GM21360 (cell line): ENCODE measurements at regions not wholly inside any gene's neighbourhood (a gene's known extent, or its start where the extent isn't known, plus 50 kb on each side); places are given as distances from the start of the nearest gene placed in this dataset.

Experiments used
- ATAC-seq: cut with Tn5 transposase; IDR thresholded peaks from one replicate; pipeline ENCODE4 v1.9.1; 2021; ENCODE audit warnings: mild to moderate bottlenecking, moderate library complexity; ENCODE audit not compliant: unreplicated experiment

GRCh38 chr13:67859904-67860303 lies 629.8 kb upstream of the PCDH9 start:
- no peak for ATAC-seq

GRCh38 chr13:67857581-67858310 lies 627.6 kb upstream of the PCDH9 start:
- no peak for ATAC-seq

GRCh38 chr13:67856955-67857354 lies 626.8 kb upstream of the PCDH9 start:
- no peak for ATAC-seq

- no peak for ATAC-seq
Observed at GRCh38 chr13:67855741-67856238, 625.7 kb upstream of the PCDH9 start.

GRCh38 chr13:67854990-67855389 lies 624.9 kb upstream of the PCDH9 start:
- ATAC-seq: no peak

GRCh38 chr13:67844574-67844973 lies 614.4 kb upstream of the PCDH9 start:
- no peak for ATAC-seq

- ATAC-seq: no peak
Observed at GRCh38 chr13:67841071-67841470, 610.9 kb upstream of the PCDH9 start.

GRCh38 chr13:67833564-67833963 lies 603.4 kb upstream of the PCDH9 start:
- ATAC-seq: no peak

- ATAC-seq: no peak
Observed at GRCh38 chr13:67829641-67830040, 599.5 kb upstream of the PCDH9 start.

- no peak for ATAC-seq
Observed at GRCh38 chr13:67827992-67828391, 597.9 kb upstream of the PCDH9 start.

GRCh38 chr13:67821606-67822005 lies 591.5 kb upstream of the PCDH9 start:
- no peak for ATAC-seq

- no peak for ATAC-seq
Observed at GRCh38 chr13:67806796-67807195, 576.7 kb upstream of the PCDH9 start.

- no peak for ATAC-seq
Observed at GRCh38 chr13:67803118-67803517, 573.0 kb upstream of the PCDH9 start.

- no peak for ATAC-seq
Observed at GRCh38 chr13:67792151-67792676, 562.1 kb upstream of the PCDH9 start.

- no peak for ATAC-seq
Observed at GRCh38 chr13:67791047-67791446, 560.9 kb upstream of the PCDH9 start.

GRCh38 chr13:67776151-67776550 lies 546.0 kb upstream of the PCDH9 start:
- no peak for ATAC-seq

- ATAC-seq: no peak
Observed at GRCh38 chr13:67775359-67775758, 545.2 kb upstream of the PCDH9 start.

GRCh38 chr13:67772807-67773453 lies 542.8 kb upstream of the PCDH9 start:
- ATAC-seq: no peak

GRCh38 chr13:67771106-67771505 lies 541.0 kb upstream of the PCDH9 start:
- no peak for ATAC-seq

GRCh38 chr13:67769987-67770341 lies 539.8 kb upstream of the PCDH9 start:
- no peak for ATAC-seq

- no peak for ATAC-seq
Observed at GRCh38 chr13:67769063-67769986, 539.2 kb upstream of the PCDH9 start.
